ENCODE measurements at regions not wholly inside any gene's neighbourhood (a gene's known extent, or its start where the extent isn't known, plus 50 kb on each side); places are given as distances from the start of the nearest gene placed in this dataset.

- H4K8ac ChIP-seq (ENCODE audit: extremely low read depth, insufficient read depth, low read length): no peak overlapping the region
- no peaks in the 10 kb centered on the region for H3K27me3 ChIP-seq (replicated peaks in 1 of 4; ENCODE audit: control insufficient read depth in 3 of 4, extremely low read depth in 1 of 4, insufficient read depth in 3 of 4, low read length in 3 of 4)
- no peaks in the 10 kb centered on the region for H3K23me2 ChIP-seq (ENCODE audit: low read depth, low read length)
- H3K9ac ChIP-seq (replicated peaks in 1 of 4; ENCODE audit: extremely low read depth in 1 of 4, low read depth in 3 of 4, low read length in 3 of 4): no peak overlapping the region
- POLR2A ChIA-PET (ENCODE audit: partially characterized antibody): no interaction called here
- H4K5ac ChIP-seq (ENCODE audit: insufficient read length, low read depth, low read length): no peak overlapping the region
- no peak overlapping the region for H2BK15ac ChIP-seq (ENCODE audit: low read length)
- H3K36me3 ChIP-seq (ENCODE audit: control insufficient read depth in 2 of 4, insufficient read depth in 4 of 4, low read length in 3 of 4): no peaks in the 10 kb centered on the region
- no peaks in the 10 kb centered on the region for H4K20me1 ChIP-seq (replicated peaks in 1 of 2; ENCODE audit: control insufficient read depth in 1 of 2, insufficient read depth in 2 of 2, low read length in 2 of 2)
- no peak overlapping the region for H2AK5ac ChIP-seq (ENCODE audit: low read depth, low read length)
- peaks cover 0 to 3% (median 0%) of the 10 kb centered on the region in 4 experiments; a peak in 1 of 7 replicates for H3K4me1 ChIP-seq (replicated peaks in 1 of 4; ENCODE audit: control insufficient read depth in 3 of 4, insufficient read depth in 4 of 4, low read length in 3 of 4)
- 94% methylated on average over 3 of the region's 3 CpGs; no CpG with 5 or more reads in 1 of the 2 experiments for WGBS, 2 experiments (ENCODE audit: extremely low coverage in 1 of 2, insufficient coverage in 1 of 2, insufficient read length in 1 of 2, insufficient replicate concordance in 2 of 2, low coverage in 1 of 2, low lambda C conversion rate in 2 of 2, missing lambda C conversion rate in 1 of 2)
- H3K23ac ChIP-seq (ENCODE audit: insufficient read length): no peak overlapping the region
- H3K4me2 ChIP-seq (ENCODE audit: insufficient read depth in 1 of 2, low read depth in 2 of 2, low read length in 2 of 2): no peak overlapping the region
- DNase-seq (ENCODE audit: low read depth in 1 of 2, low spot score in 2 of 2) (no peak), FAIRE-seq (no peak)
- CTCF ChIA-PET (ENCODE audit: partially characterized antibody): interaction anchor here (0.8 kb wide), 2 partner anchors 8 to 10 kb away, joined by 3 read pairs; no protein-coding TSS in a partner anchor
- no peak overlapping the region for H4K91ac ChIP-seq (replicated peaks; ENCODE audit: insufficient read length, low read length)
- H3K4me3 ChIP-seq (ENCODE audit: extremely low read depth in 1 of 4, insufficient read depth in 2 of 4, low read depth in 3 of 4, low read length in 4 of 4): no peak overlapping the region
- H3K9me3 ChIP-seq (ENCODE audit: insufficient read depth in 2 of 2, low read depth in 1 of 2, low read length in 1 of 2): no peaks in the 10 kb centered on the region
- no peak overlapping the region for H2AFZ ChIP-seq (ENCODE audit: low read length)
- H3K79me1 ChIP-seq (ENCODE audit: low read depth, low read length): no peaks in the 10 kb centered on the region
- no peak overlapping the region for H3K4ac ChIP-seq (replicated peaks; ENCODE audit: insufficient read length, low read depth, low read length)
- no peak overlapping the region for H3K27ac ChIP-seq (ENCODE audit: low read depth, low read length)
- no peak overlapping the region for H2BK5ac ChIP-seq (ENCODE audit: low read depth, low read length)
- H3K18ac ChIP-seq (ENCODE audit: extremely low read depth, low read length): no peak overlapping the region
- H3K79me2 ChIP-seq (ENCODE audit: control insufficient read depth in 1 of 2, insufficient read depth in 2 of 2, low read length in 2 of 2): no peaks in the 10 kb centered on the region
- H3K56ac ChIP-seq (replicated peaks; ENCODE audit: insufficient read length, low read depth, low read length): no peak overlapping the region
- H2BK20ac ChIP-seq (ENCODE audit: low read length): no peak overlapping the region
- H3K14ac ChIP-seq (ENCODE audit: insufficient read length): no peak overlapping the region
- no peak overlapping the region for H2BK12ac ChIP-seq (ENCODE audit: low read depth, low read length)
- no peak overlapping the region for H2BK120ac ChIP-seq (replicated peaks; ENCODE audit: low read depth, low read length)
- TF ChIP-seq POU5F1 (IDR thresholded peaks at IDR 0.05; ENCODE audit: low read depth, low read length): no peak
- no peak for TF ChIP-seq PHF8 (conservative IDR thresholded peaks at IDR 0.05; ENCODE audit: low read depth, low read length)
- TF ChIP-seq, protein P1, sequence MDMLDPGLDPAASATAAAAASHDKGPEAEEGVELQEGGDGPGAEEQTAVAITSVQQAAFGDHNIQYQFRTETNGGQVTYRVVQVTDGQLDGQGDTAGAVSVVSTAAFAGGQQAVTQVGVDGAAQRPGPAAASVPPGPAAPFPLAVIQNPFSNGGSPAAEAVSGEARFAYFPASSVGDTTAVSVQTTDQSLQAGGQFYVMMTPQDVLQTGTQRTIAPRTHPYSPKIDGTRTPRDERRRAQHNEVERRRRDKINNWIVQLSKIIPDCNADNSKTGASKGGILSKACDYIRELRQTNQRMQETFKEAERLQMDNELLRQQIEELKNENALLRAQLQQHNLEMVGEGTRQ (IDR thresholded peaks at IDR 0.05; ENCODE audit: low read length): no peak
- TF ChIP-seq SRF (IDR thresholded peaks at IDR 0.05; ENCODE audit: low read depth, low read length): no peak
- TF ChIP-seq RFX5 (IDR thresholded peaks at IDR 0.05; ENCODE audit: borderline replicate concordance, low read depth, low read length): no peak
- no peak for TF ChIP-seq EP300 (IDR thresholded peaks at IDR 0.05; ENCODE audit: borderline replicate concordance in 1 of 2, low read depth in 2 of 2, low read length in 2 of 2)
- no peak for TF ChIP-seq GABPA (IDR thresholded peaks at IDR 0.05; ENCODE audit: borderline replicate concordance, insufficient read depth, low read length)
- TF ChIP-seq SIX5 (IDR thresholded peaks at IDR 0.05; ENCODE audit: low read depth, low read length): no peak
Observed at GRCh38 chr18:51998711-51999110, 341.3 kb upstream of the DCC start.
